ENCODE measurements at regions not wholly inside any gene's neighbourhood (a gene's known extent, or its start where the extent isn't known, plus 50 kb on each side); places are given as distances from the start of the nearest gene placed in this dataset.
"Not testable (repeated sequence)": the region's sequence is repeated elsewhere in the genome, so short reads cannot be mapped to it uniquely, and the experiment has no call there.

DNA sequence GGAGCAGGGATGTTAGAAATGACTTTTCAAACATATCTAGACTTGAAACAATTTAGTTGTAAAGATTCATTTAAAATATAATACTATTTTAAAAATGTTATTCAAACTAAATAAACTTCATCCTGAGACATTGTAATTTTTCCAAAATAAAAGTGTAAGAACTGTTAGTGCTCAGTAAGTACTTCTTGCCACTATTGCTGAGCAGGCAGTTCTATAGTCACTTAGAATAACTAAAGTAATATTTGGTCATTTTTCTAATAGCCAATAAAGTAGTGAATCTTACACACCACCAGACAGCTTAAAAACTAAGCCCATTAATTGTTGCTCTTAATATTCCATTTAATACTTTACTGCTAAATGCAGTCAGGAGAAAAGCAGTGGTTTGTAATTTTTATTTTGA lies 1120.0 kb upstream of the CDH10 start:
- DNase-seq, result no peak

DNA sequence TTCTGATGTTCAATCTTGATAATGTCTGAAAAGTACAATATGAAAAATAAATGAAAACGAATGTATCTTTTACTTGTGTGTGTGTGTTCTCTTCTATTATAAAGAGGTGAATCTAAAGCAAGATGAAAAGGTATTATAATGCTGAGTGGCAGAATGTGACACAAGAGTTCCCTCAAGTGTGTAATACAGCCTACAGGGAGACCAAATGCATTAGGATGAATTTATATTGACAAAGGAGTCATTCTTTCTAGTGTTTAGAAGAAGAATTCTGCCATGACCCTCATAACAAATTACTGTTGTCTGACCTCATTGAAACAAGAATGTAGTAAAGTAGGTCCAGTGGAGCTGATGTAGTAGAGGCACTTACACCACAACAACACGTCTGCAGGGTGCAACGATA lies 1119.0 kb upstream of the CDH10 start:
- DNase-seq, result no peak

DNA sequence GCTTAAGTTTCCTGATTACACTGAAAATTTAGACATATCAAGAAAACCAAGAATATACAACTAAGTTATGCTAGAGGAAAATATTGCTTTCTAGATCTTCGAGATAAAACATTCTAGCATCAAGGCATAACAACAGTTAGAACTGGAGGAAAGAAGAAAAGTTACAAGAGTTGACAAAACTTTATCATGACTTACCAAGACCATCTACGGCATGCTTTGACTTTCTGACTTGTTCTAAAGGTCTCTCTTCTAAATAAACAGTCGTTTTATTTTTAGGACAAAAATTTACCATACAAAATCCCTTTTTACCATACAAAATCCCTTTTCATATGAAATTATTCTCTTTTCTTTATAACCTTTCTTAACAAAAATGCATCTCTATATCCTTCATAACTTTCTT lies 1110.1 kb upstream of the CDH10 start:
- no peak for DNase-seq

DNA sequence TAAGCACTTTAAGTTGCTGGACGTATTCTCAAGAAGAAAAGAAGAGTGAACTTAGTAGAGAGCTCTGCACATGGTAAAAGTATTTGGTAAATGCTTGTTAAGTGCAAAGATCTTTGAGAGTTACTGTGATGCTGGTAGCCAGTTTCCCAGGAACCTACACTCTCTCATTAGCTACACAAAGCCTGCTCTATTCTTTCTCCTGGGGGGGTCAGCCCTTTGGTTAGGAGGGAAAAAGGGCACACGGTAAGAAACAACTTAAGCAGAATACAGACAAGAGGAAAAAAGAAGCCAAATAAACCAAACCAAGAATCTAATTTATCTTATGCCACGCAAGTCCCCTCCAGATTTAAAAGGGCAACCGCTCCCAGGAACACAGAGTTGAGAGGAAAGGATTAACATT lies 1100.1 kb upstream of the CDH10 start:
- no peak for DNase-seq

DNA sequence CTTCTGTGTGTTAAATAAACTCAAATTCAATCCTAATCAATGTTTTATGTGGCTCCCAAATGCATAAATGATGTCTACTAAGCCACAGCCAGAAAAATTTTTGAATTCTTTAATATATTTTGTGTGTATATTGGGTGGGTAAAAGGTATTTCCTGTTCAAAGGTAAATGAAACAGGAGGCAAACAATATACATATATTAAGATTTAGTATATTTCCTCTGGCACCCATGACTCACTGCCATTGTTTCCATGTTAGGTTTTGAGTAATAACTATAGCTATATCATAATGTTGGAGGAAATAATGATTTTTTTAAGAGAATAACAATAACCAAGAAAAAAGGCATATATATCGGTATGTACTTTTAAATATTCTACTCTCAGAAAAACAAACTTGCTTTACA lies 1071.9 kb upstream of the CDH10 start:
- no peak for DNase-seq

DNA sequence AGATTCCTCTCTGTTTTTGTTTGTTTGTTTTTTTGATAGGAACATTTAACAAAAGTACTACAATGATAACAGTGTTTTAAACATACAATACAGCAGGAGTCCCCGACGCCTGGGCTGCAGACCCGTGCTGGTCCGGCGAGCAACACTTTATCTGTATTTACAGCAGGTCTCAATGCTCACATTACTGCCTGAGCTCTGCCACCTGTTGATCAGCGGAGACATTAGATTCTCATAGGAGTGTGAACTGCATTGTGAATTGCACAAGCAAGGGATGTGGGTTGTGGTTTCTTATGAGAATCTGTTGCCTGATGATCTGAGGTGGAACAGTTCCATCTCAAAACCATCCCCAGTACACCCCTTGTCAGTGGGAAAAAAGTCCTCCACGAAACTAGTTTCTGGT lies 1068.5 kb upstream of the CDH10 start:
- peak; percentile 4 for DNase-seq

DNA sequence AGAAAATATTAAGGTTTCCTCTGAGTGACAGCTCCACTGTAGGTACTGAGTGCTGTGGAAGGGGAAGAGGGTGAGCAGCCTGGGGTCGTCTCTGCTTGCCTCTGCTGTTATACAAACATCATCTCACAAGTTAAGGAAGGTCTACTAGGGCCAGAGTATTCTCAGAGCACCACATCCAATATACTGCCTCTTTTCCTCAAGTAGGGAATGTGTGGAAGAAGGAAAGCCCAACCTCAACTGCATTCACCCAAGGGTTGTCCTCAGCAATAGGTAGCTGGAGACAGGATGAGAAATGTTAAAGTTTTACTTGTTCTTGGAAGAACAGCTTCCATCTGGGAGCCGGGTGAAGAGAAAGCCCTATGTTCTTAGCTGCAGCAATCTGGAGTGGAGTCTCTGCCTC lies 1062.3 kb upstream of the CDH10 start:
- no peak for DNase-seq

DNA sequence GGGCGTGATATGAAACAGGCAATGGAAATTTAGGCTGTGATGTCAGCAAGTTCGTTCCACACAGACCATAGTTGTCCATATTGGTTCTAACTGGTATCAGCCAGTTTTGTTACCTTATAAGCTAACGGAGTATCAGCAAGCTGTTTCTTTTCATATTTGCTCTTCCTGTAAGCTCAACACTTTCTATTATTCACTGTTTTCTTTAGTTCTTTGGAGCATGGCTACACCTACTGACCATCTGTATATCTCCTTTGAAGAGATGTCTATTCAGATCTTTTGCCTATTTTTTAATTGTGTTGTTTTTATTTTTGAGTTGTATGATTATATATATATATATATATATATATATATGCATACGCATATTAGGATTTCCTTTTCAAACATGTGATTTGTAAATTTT lies 1057.2 kb upstream of the CDH10 start:
- DNase-seq, result no peak

DNA sequence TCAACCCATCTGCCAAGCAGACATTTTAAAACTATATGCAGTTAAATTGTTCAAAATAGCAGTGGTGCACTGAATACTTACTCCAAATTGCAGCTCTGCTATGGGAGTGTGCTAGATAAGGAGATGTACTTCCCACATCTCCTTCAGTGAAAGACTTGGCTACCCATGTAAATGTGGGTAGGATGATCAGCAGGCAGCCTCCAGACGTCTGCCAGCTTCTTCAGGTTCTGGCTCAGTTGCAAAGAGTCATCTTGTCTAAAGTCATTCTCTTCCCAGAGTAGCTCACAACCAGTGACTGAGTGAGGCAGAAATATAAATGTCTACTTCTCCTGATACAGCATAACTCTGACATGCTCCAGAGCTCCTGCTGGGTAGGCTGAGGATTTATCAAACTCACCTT lies 1050.0 kb upstream of the CDH10 start:
- DNase-seq, result no peak

DNA sequence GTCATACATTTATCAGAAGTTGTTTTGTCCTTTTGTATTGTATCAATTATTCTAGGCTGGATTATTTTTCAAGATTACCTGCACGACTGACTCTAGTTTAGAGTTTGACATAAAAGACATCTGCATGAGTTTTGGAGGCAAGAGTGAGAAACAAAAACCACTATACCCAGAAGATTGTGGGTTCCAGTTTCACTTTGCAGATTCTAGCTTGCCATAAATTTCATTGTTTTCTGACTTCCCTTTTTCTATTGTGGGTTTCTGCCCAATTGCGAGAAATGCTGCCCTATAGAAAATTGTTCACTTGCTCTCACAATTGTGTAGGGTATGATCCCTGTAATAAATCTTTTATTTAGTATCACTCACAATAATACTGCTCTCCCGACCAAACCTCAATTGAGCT lies 1043.4 kb upstream of the CDH10 start:
- DNase-seq, result no peak

DNA sequence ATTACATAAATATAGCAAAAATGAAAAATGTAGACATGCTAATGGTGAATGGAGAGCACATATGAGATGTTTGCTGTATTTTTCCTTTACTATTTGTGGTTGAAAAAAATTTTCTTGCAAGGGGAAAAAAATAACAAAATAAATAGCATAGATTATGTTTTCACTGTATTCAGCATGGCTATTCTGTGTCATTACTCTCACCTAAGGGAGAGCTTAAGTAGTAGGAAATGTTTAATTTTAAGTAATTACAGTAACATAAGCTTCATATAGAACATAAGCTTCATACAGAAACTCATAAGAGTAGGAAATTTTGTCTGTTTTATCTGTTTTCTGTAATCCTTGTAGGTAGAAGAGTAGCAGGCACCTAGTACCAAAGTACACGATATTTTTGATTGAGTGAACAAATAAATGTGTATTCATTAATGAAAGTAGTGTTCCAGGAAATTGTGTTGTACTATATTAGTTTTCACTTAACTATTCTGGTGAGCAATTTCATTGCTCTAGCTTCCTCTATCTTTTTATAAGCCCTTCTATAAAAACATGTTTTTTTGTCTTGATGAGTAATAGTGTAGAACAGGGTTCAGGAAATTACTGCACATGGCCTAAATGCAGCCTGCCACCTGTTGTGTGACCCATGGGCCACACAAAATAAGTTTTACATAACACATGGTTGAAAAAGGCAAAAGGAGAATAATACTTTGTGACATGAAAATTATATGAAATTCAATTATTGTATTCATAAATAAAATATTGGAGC lies 1025.0 kb upstream of the CDH10 start:
- DNase-seq, result no peak

DNA sequence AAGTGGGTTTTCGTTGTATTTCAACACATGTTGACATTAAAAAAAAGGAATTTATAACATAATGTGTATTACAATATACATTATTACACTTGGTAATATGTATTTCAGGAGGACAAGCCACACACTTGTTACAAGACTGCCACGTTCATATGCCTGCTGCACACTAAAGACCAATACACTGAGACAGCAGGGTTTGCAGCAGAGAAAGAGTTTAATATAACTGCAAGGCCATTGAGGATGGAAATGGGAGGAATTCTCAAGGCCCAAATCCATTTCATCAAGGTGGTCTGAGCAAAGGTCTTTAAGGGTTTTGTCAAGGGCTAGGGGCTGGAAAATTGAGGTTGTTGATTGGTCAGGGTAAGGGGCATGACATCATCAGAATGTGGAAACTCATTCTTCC lies 1017.8 kb upstream of the CDH10 start:
- DNase-seq, result no peak

DNA sequence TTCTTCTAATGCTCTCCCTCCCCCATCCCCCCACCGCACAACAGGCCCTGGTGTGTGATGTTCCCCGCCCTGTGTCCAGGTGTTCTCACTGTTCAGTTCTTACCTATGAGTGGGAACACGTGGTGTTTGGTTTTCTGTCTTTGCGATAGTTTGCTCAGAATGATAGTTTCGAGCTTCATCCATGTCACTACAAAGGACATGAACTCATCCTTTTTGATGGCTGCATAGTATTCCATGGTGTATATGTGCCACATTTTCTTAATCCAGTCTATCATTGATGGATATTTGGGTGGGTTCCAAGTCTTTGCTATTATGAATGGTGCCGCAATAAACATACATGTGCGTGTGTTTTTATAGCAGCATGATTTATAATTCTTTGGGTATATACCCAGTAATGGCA lies 1005.5 kb upstream of the CDH10 start:
- not testable (repeated sequence) for DNase-seq

DNA sequence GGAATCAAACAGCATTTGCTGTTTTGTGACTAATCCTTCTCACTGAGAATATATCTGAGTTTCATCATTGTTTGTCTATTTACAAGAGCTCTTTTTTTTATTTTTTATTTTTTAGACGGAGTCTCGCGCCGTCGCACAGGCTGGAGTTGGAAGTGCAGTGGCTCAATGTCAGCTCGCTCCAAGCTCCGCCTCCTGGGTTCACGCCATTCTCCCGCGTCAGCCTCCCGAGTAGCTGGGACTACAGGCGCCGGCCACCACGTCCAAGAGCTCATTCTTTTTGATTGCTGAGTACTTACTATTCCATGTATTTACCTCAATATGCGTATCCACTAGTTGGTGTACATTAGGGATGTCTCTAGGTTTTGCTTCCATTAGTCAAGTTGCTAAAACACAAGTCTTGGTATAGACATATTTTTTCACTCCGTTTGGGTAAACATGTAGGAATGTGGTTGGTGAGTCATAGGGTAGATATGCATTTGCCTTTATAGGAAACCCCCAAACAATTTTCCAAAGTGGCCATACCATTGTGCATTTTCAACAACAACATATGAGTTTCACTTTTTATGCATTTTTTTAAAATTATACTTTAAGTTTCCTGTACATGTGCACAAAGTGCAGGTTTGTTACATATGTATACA lies 1005.0 kb upstream of the CDH10 start:
- DNase-seq, result no peak

DNA sequence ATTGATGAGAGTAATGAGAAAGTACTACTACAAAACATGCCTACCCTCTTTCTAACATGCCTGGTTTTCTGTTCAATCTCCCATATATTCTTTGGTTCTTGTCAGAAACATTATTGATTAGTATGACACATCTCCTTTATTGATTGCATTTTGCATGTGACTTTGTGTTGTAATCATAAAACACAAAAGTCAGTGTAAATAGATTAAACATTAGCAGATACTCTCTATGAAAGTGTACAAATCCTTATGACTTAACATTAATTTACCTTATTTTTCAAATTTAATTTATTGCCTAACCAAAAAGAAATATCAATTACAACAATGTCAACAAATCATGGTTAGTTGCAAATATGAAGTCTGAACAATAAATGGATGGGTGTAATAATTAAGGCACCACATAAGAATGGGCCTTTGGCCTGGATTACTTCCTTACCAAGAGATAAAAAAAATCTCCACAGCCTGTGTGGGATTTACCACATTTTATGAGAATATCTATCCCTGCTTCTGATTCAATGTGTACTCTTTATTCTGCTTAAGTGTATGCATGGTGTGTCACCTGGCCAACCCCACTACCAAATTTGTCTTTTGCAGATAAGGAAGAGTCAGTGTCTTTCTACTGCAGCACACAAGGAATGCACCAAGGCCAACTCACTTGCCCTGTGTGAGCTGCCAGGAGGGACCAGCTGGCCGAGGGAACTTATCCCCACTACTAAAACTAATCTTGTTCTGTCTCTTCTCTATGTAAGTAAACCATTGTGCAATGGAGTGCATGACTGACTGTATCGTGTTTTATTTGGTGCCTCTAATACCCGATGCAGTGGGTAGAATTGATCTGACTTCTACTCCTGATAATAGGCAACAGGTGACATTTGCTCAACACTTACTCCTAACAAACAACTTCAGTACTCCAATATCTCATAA lies 1001.9 kb upstream of the CDH10 start:
- DNase-seq, result no peak

DNA sequence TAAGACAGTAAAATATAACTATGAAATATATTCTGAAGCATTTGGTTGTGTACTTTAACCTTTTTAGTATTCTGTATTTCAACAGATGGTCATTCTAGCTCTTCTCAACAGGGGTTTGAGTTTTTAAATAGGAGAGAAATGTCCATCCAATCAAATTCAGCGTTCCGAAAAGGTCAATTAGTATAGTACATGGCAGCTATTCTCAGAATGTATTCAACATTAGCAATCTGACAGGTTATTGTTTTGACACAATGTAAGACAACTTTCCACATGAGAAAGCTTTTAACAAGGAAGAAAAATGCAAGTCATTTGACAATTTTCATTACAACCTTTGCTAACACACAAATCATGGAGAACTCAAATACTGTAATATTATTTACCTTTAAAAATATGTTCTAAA lies 996.3 kb upstream of the CDH10 start:
- no peak for DNase-seq

DNA sequence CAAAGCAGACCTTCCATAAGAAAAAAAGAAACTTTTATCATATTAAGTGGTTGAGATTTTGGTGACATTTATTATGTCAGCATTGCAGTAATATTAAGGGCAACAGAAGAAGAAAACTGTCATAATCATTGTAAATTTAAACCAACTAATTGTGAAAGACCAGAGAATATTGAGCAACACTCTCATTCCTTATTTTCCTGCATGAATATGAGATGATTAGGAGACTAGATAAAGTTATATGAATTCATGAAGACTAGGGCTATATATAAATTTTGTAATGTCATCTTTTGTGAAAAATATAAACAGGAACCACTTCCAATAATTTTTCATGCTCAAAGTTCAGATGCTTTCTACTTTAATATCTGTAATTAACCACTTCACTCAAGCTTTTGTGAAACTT lies 974.5 kb upstream of the CDH10 start:
- DNase-seq, result no peak

DNA sequence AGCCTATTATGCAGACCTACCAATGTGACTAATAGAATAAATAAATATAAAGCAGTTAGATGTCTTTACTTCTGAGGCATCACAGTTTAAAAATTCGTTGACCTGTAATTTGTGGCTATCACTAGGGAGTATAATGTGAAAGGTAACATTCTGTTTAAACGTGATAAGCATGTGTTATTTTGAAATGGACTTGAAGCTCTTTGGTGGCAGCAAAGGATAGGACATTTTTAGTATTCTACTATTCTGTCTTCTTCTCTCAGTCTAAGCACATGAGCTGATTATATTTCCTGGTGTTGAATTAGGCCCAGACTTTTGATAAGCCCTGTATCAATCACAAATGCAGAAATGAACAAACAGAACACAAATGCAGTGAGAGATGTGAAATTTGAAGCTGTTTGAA lies 974.0 kb upstream of the CDH10 start:
- no peak for DNase-seq

DNA sequence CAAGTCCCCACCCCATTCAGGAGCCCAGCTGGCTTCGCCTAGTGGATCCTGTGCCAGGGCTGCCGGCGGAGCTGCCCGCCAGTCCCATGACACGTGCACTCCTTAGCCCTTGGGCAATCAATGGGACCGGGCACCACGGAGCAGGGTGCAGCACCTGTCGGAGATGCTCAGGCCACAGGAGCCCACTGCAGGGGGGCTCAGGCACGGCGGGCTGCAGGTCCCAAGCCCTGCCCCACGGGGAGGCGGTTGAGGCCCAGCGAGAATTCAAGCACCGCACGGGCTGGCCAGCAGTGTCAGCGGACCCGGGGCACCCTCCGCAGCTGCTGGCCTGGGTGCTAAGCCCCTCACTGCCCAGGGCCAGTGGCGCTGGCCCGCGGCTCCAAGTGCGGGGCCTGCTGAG lies 969.7 kb upstream of the CDH10 start:
- DNase-seq, result no peak

DNA sequence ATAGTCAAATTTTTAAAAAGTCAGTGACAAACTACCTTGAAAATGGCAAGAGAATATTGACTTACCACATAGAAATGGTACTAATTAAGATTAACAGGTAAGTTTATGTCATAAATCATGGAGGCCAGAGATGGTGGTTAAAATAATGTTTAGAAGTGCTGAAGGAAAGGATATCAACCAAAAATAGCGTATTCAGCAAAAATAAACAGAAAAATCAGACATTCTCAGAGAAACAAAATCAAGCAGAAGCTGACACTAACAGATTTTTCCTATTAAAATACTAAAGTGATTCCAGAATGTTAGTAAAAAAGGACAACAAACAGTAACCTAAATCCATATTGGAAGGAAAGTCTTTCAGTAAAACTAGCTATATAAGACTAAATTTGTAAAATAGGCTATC lies 959.9 kb upstream of the CDH10 start:
- no peak for DNase-seq

DNA sequence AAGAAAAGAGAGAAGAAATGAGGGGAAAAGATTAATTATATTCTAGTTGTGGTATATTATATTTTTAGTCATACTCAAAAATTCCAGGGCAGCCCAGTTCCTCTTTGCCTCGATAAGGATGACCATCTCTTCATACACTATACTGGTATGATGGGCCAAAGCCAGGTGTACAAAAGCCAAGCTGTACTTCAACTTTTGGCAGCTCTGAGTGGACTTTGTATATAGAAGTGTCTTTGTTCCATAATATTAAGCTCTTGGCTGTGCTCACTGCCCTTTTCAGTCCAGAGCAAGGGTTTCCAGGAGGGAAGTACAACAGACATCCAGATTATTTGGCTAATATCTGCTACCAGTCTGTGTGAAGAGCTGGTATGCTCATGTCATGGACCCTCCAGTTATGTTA lies 934.3 kb upstream of the CDH10 start:
- DNase-seq, result no peak

DNA sequence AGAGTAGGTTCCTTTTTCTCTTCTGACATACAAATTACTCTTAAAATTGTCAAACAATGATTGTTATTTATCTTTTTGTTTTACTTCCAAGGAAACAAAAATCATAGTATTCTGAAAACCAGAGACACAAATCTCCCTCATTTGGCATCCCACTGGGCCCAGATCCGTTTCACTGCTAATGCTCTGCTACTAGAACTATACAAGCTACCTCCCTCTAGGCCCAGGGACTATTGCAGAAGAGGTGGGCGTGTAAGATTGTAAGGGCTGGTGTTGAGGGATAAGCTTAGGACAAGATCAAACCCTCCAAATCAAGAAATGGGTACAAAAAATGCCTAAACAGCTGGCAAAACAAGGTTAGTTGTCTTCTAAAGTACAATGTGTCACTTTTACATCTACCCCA lies 928.9 kb upstream of the CDH10 start:
- DNase-seq, result no peak

DNA sequence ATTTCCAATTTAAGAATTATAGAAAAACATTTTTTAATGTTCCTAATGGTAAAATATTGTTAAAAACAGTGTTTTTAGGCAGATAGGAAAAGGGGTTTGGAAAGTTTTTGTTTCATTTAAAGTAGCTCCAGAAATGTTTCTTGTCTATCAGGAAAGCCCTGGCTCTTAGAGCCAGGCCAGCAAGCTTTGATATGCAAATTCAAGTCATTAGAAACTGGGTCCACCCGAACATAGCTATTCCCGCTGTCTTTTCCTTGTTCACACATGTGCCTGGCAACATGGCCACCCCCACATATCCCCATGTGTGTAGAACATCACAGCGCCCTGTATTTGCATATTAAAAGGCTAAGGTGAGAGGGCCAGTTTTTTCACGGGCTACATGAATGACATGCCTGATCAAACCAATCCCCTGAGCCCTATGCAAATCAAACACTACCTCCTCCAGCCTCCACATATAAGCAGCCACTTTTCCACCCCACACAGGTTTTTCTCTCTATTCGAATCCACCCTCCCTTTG lies 925.3 kb upstream of the CDH10 start:
- no peak for DNase-seq

Data from GF-D8 (cell line).